ENCODE measurements at regions not wholly inside any gene's neighbourhood (a gene's known extent, or its start where the extent isn't known, plus 50 kb on each side); places are given as distances from the start of the nearest gene placed in this dataset.

DNA sequence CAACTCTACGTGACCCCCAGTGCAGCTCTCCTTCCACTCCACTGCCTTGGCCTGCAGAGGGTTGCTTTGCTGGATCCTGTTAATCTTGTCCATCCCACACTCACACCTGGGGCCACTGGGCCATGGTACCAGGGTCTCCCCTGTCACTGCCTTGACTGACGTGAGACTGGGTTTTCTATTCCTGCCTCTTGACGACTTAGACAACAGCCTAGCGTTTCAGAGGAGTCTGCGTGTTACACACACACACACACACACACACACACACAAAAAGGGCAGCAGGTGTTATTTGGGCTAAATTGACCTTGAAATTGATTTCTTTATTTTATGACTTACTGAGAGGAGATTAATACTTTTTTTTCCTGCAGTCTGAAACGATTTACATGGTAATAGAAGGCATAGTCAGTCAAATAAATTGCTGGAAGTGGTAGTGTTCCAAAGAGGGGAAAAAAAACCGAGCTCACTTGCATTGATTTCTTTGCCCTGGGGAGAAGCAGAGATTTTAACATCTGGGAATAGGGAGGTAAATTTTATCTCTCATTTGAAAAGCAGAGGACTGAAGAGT lies 492.3 kb upstream of the EEF2KMT start:
- no peaks in the 10 kb centered on the region for H3K36me3 ChIP-seq (ENCODE audit: control insufficient read depth in 1 of 2, insufficient read depth in 2 of 2, low read length in 2 of 2)
- H3K4me1 ChIP-seq (ENCODE audit: control insufficient read depth in 1 of 2, insufficient read depth in 2 of 2, low read length in 2 of 2), result no peaks in the 10 kb centered on the region
- no peak overlapping the region for H3K27ac ChIP-seq (ENCODE audit: low read depth, low read length)
- H3K9me3 ChIP-seq (ENCODE audit: control insufficient read depth in 1 of 2, low read length in 2 of 2), result no peaks in the 10 kb centered on the region
- H3K9ac ChIP-seq (ENCODE audit: low read depth in 1 of 2, low read length in 2 of 2), result no peak overlapping the region
- H3K27me3 ChIP-seq (ENCODE audit: control insufficient read depth in 1 of 2, insufficient read depth in 2 of 2, low read length in 2 of 2), result no peaks in the 10 kb centered on the region
- H3K4me3 ChIP-seq (ENCODE audit: low read depth in 1 of 2, low read length in 2 of 2), result no peak overlapping the region

- Histone ChIP-seq H3K4me1 (ENCODE audit: control insufficient read depth in 1 of 2, insufficient read depth in 2 of 2, low read length in 2 of 2) (no peaks in the 10 kb centered on the region), H3K9ac (ENCODE audit: low read depth in 1 of 2, low read length in 2 of 2) (no peak overlapping the region), H3K36me3 (ENCODE audit: control insufficient read depth in 1 of 2, insufficient read depth in 2 of 2, low read length in 2 of 2) (no peaks in the 10 kb centered on the region), H3K4me3 (ENCODE audit: low read depth in 1 of 2, low read length in 2 of 2) (no peak overlapping the region), H3K9me3 (ENCODE audit: control insufficient read depth in 1 of 2, low read length in 2 of 2) (no peaks in the 10 kb centered on the region), H3K27me3 (ENCODE audit: control insufficient read depth in 1 of 2, insufficient read depth in 2 of 2, low read length in 2 of 2) (no peaks in the 10 kb centered on the region), H3K27ac (ENCODE audit: low read depth, low read length) (no peak overlapping the region)
Observed at GRCh38 chr16:5584109-5584508, 486.5 kb upstream of the EEF2KMT start.

GRCh38 chr16:5582529-5582928 lies 484.9 kb upstream of the EEF2KMT start:
- no peak overlapping the region for H3K4me3 ChIP-seq (ENCODE audit: low read depth in 1 of 2, low read length in 2 of 2)

GRCh38 chr16:5581908-5582307 lies 484.3 kb upstream of the EEF2KMT start:
- Histone ChIP-seq H3K27ac (ENCODE audit: low read depth, low read length) (no peak overlapping the region), H3K27me3 (ENCODE audit: control insufficient read depth in 1 of 2, insufficient read depth in 2 of 2, low read length in 2 of 2) (no peaks in the 10 kb centered on the region), H3K4me3 (ENCODE audit: low read depth in 1 of 2, low read length in 2 of 2) (no peak overlapping the region), H3K4me1 (ENCODE audit: control insufficient read depth in 1 of 2, insufficient read depth in 2 of 2, low read length in 2 of 2) (no peaks in the 10 kb centered on the region), H3K36me3 (ENCODE audit: control insufficient read depth in 1 of 2, insufficient read depth in 2 of 2, low read length in 2 of 2) (no peaks in the 10 kb centered on the region), H3K9ac (ENCODE audit: low read depth in 1 of 2, low read length in 2 of 2) (no peak overlapping the region), H3K9me3 (ENCODE audit: control insufficient read depth in 1 of 2, low read length in 2 of 2) (no peaks in the 10 kb centered on the region)

More at GRCh38 chr16:5582529-5582928, 484.9 kb upstream of the EEF2KMT start:
- H3K4me1 ChIP-seq (ENCODE audit: control insufficient read depth in 1 of 2, insufficient read depth in 2 of 2, low read length in 2 of 2), result no peaks in the 10 kb centered on the region
- H3K9me3 ChIP-seq (ENCODE audit: control insufficient read depth in 1 of 2, low read length in 2 of 2), result no peaks in the 10 kb centered on the region
- H3K9ac ChIP-seq (ENCODE audit: low read depth in 1 of 2, low read length in 2 of 2), result no peak overlapping the region
- H3K27me3 ChIP-seq (ENCODE audit: control insufficient read depth in 1 of 2, insufficient read depth in 2 of 2, low read length in 2 of 2), result no peaks in the 10 kb centered on the region
- H3K36me3 ChIP-seq (ENCODE audit: control insufficient read depth in 1 of 2, insufficient read depth in 2 of 2, low read length in 2 of 2), result no peaks in the 10 kb centered on the region
- H3K27ac ChIP-seq (ENCODE audit: low read depth, low read length), result no peak overlapping the region

GRCh38 chr16:5581428-5581827 lies 483.8 kb upstream of the EEF2KMT start:
- H3K9me3 ChIP-seq (ENCODE audit: control insufficient read depth in 1 of 2, low read length in 2 of 2), result no peaks in the 10 kb centered on the region
- no peaks in the 10 kb centered on the region for H3K4me1 ChIP-seq (ENCODE audit: control insufficient read depth in 1 of 2, insufficient read depth in 2 of 2, low read length in 2 of 2)
- H3K36me3 ChIP-seq (ENCODE audit: control insufficient read depth in 1 of 2, insufficient read depth in 2 of 2, low read length in 2 of 2), result no peaks in the 10 kb centered on the region
- no peak overlapping the region for H3K27ac ChIP-seq (ENCODE audit: low read depth, low read length)
- no peak overlapping the region for H3K4me3 ChIP-seq (ENCODE audit: low read depth in 1 of 2, low read length in 2 of 2)
- H3K9ac ChIP-seq (ENCODE audit: low read depth in 1 of 2, low read length in 2 of 2), result no peak overlapping the region
- H3K27me3 ChIP-seq (ENCODE audit: control insufficient read depth in 1 of 2, insufficient read depth in 2 of 2, low read length in 2 of 2), result no peaks in the 10 kb centered on the region

DNA sequence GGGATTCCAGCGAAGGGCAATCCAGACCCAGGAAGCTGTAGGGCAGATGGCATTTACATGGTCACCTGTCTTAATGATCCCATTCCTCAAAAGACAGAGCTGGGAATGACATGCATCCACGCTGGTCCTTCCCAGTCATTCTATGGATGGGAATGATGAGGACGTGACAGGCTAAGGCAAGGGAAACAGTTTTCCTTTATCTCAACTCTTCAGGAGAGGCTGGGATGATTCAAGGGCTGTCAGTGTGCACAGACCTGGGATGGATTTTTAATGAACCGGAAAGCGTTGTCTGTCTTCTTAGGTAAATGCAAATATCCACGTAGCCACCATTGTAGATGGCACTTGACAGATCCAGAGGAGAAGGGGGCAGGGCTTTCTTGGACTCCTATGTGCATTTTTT lies 483.2 kb upstream of the EEF2KMT start:
- H3K27ac ChIP-seq (ENCODE audit: low read depth, low read length), result no peak overlapping the region
- H3K4me3 ChIP-seq (ENCODE audit: low read depth in 1 of 2, low read length in 2 of 2), result no peak overlapping the region
- H3K4me1 ChIP-seq (ENCODE audit: control insufficient read depth in 1 of 2, insufficient read depth in 2 of 2, low read length in 2 of 2), result no peaks in the 10 kb centered on the region
- H3K27me3 ChIP-seq (ENCODE audit: control insufficient read depth in 1 of 2, insufficient read depth in 2 of 2, low read length in 2 of 2), result no peaks in the 10 kb centered on the region
- no peak overlapping the region for H3K9ac ChIP-seq (ENCODE audit: low read depth in 1 of 2, low read length in 2 of 2)
- no peaks in the 10 kb centered on the region for H3K36me3 ChIP-seq (ENCODE audit: control insufficient read depth in 1 of 2, insufficient read depth in 2 of 2, low read length in 2 of 2)
- H3K9me3 ChIP-seq (ENCODE audit: control insufficient read depth in 1 of 2, low read length in 2 of 2), result no peaks in the 10 kb centered on the region

GRCh38 chr16:5580296-5580695 lies 482.7 kb upstream of the EEF2KMT start:
- Histone ChIP-seq H3K36me3 (ENCODE audit: control insufficient read depth in 1 of 2, insufficient read depth in 2 of 2, low read length in 2 of 2) (no peaks in the 10 kb centered on the region), H3K4me3 (ENCODE audit: low read depth in 1 of 2, low read length in 2 of 2) (no peak overlapping the region), H3K27me3 (ENCODE audit: control insufficient read depth in 1 of 2, insufficient read depth in 2 of 2, low read length in 2 of 2) (no peaks in the 10 kb centered on the region), H3K9ac (ENCODE audit: low read depth in 1 of 2, low read length in 2 of 2) (no peak overlapping the region), H3K4me1 (ENCODE audit: control insufficient read depth in 1 of 2, insufficient read depth in 2 of 2, low read length in 2 of 2) (no peaks in the 10 kb centered on the region), H3K9me3 (ENCODE audit: control insufficient read depth in 1 of 2, low read length in 2 of 2) (no peaks in the 10 kb centered on the region), H3K27ac (ENCODE audit: low read depth, low read length) (no peak overlapping the region)

GRCh38 chr16:5578980-5579379 lies 481.4 kb upstream of the EEF2KMT start:
- no peak overlapping the region for H3K27ac ChIP-seq (ENCODE audit: low read depth, low read length)
- H3K27me3 ChIP-seq (ENCODE audit: control insufficient read depth in 1 of 2, insufficient read depth in 2 of 2, low read length in 2 of 2), result no peaks in the 10 kb centered on the region
- H3K36me3 ChIP-seq (ENCODE audit: control insufficient read depth in 1 of 2, insufficient read depth in 2 of 2, low read length in 2 of 2), result no peaks in the 10 kb centered on the region
- no peak overlapping the region for H3K9ac ChIP-seq (ENCODE audit: low read depth in 1 of 2, low read length in 2 of 2)
- no peaks in the 10 kb centered on the region for H3K9me3 ChIP-seq (ENCODE audit: control insufficient read depth in 1 of 2, low read length in 2 of 2)
- no peak overlapping the region for H3K4me3 ChIP-seq (ENCODE audit: low read depth in 1 of 2, low read length in 2 of 2)
- no peaks in the 10 kb centered on the region for H3K4me1 ChIP-seq (ENCODE audit: control insufficient read depth in 1 of 2, insufficient read depth in 2 of 2, low read length in 2 of 2)

- Histone ChIP-seq H3K36me3 (ENCODE audit: control insufficient read depth in 1 of 2, insufficient read depth in 2 of 2, low read length in 2 of 2) (no peaks in the 10 kb centered on the region), H3K9me3 (ENCODE audit: control insufficient read depth in 1 of 2, low read length in 2 of 2) (no peaks in the 10 kb centered on the region), H3K27me3 (ENCODE audit: control insufficient read depth in 1 of 2, insufficient read depth in 2 of 2, low read length in 2 of 2) (no peaks in the 10 kb centered on the region), H3K4me1 (ENCODE audit: control insufficient read depth in 1 of 2, insufficient read depth in 2 of 2, low read length in 2 of 2) (no peaks in the 10 kb centered on the region), H3K4me3 (ENCODE audit: low read depth in 1 of 2, low read length in 2 of 2) (no peak overlapping the region), H3K27ac (ENCODE audit: low read depth, low read length) (no peak overlapping the region), H3K9ac (ENCODE audit: low read depth in 1 of 2, low read length in 2 of 2) (no peak overlapping the region)
Observed at GRCh38 chr16:5577463-5577862, 479.9 kb upstream of the EEF2KMT start.

DNA sequence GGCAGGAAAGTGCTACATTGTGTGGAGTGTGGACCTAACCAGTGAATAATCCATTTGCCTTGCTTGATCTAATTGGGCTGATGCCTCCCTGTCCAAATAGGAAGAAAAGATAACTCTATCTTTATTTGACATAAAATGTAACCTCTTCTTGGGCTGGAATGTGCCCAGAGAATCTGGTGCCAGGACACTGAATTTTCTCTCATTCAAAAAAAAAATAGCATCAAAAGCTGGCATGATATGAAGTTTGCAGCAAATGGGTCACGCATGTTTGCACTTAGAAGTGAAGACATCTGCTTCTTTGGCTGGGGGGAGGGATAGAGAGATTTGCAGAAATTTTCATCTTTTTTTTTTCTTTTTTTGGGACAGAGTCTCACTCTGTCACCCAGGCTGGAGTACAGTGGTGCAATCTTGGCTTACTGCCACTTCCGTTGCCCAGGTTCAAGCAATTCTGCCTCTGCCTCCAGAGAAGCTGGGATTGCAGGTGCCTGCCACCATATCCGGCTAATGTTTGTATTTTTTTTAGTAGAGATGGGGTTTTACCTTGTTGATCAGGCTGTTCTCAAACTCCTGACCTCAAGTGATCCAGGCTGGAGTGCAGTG lies 478.2 kb upstream of the EEF2KMT start:
- Histone ChIP-seq H3K36me3 (ENCODE audit: control insufficient read depth in 1 of 2, insufficient read depth in 2 of 2, low read length in 2 of 2) (no peaks in the 10 kb centered on the region), H3K4me3 (ENCODE audit: low read depth in 1 of 2, low read length in 2 of 2) (no peak overlapping the region), H3K27me3 (ENCODE audit: control insufficient read depth in 1 of 2, insufficient read depth in 2 of 2, low read length in 2 of 2) (no peaks in the 10 kb centered on the region), H3K9me3 (ENCODE audit: control insufficient read depth in 1 of 2, low read length in 2 of 2) (no peaks in the 10 kb centered on the region), H3K4me1 (ENCODE audit: control insufficient read depth in 1 of 2, insufficient read depth in 2 of 2, low read length in 2 of 2) (no peaks in the 10 kb centered on the region), H3K27ac (ENCODE audit: low read depth, low read length) (no peak overlapping the region), H3K9ac (ENCODE audit: low read depth in 1 of 2, low read length in 2 of 2) (no peak overlapping the region)
